GM18520 (cell line): ENCODE measurements at regions not wholly inside any gene's neighbourhood (a gene's known extent, or its start where the extent isn't known, plus 50 kb on each side); places are given as distances from the start of the nearest gene placed in this dataset.

Experiments
- ATAC-seq: cut with Tn5 transposase; IDR thresholded peaks from one replicate; pipeline ENCODE4 v1.9.1; 2021; ENCODE audit not compliant: unreplicated experiment

DNA sequence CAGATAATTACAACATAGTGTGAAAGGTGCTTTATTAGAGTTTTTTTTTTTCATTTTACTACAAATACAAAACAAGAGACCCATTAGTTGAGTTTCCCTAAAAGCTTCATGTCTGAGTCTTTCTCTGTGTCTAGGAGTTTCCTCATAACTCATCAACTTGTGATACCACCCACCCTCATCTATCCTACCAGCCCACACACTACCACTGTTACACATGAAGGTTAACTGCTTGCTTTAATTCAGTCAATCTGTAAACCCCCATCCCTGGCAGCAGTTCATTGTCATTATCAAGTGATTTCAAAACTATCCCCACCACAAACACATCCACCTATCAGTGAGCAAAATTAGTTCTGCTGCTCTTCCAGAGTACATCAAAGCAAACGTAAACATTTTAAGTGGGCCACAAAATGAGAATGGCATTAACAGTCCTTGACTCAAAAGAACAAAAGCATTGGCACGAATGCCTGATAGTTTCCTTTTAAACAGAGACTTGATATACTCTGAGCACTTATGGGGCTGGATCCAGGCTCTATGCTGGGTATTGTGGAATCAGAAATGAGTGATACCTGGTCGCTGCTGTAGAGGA is 331.6 kb upstream of the FAM241A start:
- ATAC-seq: no peak

GRCh38 chr4:111814961-111815360 is 330.3 kb upstream of the FAM241A start:
- ATAC-seq: no peak

DNA sequence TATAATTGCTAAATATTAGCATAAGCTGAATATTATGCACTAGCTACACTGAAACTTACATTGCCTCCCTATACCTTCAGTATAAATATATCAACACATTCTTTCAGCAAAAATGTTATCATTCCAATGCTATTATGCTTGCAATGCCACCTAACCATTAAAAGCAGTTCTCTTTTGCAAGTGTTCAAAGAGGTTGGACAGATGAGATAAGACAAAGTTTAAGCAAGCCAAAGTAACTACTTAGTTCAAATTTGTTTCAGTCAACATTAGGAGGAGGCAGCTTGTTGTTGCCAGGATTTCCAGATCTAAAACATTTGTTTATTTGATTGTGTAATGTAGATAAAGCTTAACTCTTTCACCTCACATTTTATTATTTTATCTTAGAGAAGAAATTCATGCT is 323.9 kb upstream of the FAM241A start:
- ATAC-seq: no peak

DNA sequence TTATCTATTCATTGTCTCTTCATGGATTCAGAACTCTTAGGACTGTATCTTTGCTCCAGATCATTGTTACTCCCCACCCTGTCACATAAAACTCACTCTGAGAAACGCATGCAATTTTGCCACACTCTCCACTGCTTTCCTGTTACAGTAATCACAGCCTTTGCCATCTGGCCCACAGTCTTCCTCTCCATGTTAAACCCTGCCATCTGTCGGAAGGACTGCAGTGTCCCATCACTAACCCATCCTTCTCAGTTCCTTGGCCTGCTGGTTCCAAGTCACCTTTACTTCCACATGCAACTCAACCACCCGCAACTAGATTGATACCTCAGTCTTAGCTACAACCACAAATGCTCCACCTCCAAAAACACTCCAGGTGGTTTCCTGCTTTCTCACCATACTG is 308.7 kb upstream of the FAM241A start:
- no peak for ATAC-seq

DNA sequence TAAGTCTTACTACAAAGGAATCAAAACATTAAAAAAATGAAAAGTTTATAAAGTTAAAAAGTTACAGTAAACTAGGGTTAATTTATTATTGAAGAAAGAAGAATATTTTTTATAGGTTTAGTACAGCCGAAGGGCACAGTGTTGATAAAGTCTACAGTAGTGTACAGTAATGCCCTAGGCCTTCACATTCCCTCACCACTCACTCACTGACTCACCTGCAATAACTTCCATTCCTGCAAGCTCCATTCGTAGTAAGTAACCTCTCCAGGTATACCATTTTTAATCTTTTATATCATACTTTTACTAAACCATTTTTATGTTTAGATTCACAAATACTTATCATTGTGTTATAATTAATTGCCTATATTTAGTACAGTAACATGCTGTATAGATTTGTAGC is 307.5 kb upstream of the FAM241A start:
- no peak for ATAC-seq

- peak; percentile 61 for ATAC-seq
These were observed 306.8 kb upstream of the FAM241A start for GRCh38 chr4:111838406-111838930.

DNA sequence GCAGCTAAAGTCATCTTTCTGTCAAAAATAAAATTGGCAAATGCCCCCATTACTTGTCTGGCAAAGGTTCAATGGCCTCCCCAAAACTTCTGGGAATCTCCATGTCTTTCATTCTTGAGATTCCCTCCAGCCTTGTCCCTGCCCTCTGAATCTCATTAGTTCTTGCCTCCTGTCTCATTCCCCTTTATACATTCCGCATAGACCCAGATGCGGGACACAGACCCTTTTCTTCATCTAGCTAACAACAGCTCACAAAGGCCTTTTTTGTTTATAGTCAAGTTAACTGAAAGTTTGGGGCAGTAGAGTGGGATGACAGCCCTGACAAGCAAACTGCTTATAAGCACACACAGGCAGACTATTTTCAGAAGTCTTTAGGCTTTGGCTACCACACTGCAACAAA is 306.1 kb upstream of the FAM241A start:
- no peak for ATAC-seq

DNA sequence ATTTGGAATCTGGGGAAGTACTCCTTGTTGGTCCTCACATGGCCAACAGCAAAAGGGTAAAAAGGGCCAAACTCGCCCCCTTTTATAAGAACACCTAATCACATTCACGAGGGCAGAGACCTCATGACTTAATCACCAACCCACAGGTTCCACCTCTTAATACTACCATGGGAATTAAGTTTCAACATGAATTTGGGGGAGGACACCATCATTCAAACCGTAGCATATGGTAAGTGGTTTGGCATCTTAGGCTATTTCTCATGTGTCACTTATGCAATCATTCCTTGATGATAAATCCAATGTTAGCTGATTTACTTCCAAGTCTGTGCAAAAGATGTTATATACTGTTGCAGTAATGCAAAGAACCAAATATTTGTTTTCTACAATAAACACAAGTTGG is 302.9 kb upstream of the FAM241A start:
- ATAC-seq: no peak

GRCh38 chr4:111847296-111848008 is 297.8 kb upstream of the FAM241A start:
- ATAC-seq: no peak

GRCh38 chr4:111849746-111850284 is 295.4 kb upstream of the FAM241A start:
- no peak for ATAC-seq

DNA sequence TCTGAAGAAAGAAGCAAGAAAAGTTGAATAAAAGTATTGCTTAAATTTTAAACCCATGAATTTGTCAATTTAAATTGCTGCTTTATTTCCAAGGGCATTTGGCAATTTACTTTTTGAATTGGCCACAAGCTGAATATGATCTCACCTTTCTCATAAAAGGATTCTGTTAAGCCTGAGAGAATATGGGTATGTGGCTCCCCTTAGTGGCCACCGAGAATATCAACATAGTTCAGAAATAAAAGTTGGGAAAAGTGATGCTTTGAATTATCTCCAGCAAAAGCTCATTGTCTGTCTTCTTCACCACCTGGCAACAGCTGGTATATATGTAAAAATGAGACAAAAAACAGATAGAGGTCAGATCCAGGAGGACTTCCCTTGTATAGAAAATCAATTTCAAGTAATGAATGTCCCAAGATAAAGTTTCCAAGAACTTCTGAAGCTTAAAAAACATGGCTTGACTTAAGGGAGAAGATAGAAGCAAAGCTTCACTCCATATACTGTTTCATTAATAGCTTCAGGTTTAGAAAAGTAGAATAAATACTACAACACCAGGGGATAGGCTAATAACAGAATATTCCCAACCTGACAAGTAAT is 290.7 kb upstream of the FAM241A start:
- ATAC-seq: peak; percentile 58

GRCh38 chr4:111855308-111855707 is 289.9 kb upstream of the FAM241A start:
- no peak for ATAC-seq

DNA sequence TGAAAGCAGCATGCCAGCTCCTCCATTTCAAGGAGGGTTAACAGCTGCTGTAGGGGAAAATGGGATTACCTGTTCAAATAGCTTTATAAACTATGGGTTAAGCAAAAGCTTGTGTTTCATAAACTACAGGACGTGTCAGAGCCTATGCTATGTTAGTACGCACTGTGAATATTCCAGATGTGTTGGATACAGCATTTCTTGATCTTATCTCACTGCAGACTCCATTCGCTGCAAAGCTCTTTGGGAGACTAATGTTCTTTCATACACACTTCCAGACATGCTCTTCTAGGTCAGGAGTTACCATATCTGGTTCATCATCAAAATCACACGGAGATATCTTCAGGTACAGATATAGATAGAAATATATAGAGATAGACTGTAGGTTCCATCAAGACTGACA is 281.2 kb upstream of the FAM241A start:
- no peak for ATAC-seq

DNA sequence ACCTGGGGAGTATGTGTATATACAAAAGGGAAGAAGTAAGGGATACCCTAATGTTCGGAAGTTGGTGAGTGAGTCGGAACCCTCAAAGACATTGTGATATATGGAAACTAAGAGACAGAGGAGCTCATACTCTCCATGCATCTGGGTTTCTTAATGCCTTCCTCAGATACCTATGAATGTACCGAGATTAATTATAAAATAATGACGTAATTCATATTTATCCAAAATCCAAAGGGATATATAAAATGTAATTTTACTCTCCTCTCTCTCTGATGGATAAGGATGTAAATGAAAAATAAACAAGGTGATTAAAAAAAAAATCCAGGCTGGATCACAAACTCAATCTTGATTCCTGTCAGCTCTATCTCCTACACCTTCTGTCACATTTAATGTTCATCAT is 275.9 kb upstream of the FAM241A start:
- ATAC-seq: no peak

DNA sequence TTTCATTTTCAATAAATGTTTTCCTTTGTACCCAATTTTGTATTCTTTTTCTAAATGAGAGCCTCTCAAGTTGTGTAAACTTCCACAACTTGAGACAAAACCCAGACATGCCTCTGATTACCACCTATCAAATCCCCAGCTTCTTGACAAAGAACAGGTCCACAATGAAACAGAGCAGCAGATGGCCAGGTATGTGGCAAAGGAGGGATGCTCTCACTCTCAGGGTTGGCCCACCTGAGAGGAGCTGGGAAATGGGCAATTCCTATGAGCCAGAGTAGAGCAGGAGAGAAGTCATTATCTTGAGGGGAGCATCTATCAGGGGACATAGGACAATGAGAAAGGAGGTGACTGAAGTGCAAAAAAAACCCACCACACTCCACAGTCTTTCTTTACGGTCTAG is 273.5 kb upstream of the FAM241A start:
- ATAC-seq: no peak

DNA sequence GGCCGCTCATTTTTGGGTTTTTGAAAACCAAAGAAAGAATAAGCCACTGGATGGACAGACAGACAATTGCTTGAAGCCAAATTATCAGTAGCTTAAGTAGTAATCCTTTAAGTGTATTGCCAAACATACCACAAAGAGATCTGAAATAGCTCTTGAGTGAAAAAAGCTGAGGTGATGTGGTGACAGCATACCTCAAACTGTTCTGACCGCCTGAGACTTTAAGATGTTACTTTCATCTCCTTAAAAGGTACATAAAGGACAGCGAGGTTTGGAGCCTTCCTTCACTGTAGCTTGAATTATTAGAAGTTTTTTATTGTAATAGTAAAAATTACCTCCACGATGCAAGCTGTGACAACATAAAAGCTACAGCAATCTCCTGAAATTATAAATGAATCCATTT is 271.5 kb upstream of the FAM241A start:
- ATAC-seq: no peak

GRCh38 chr4:111879539-111879938 is 265.7 kb upstream of the FAM241A start:
- ATAC-seq: peak; percentile 82

DNA sequence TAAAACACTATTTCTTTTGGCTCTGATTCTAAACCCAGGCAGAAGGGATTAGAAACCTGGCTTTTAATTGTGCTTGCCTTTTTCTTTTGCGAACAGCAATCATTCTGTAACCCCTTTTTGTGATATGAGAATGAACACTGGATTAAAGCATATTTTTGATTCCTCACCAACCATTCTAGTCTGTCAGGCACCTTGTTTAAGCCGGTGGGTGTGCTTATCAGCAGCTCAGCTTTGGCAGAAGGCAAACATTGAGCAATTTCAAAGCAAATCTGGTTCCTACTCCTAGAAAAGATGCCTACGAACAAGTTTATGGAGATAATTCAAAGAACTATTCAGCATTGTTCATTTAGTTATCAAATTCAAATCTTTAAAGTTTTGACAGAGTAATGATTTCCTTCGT is 265.1 kb upstream of the FAM241A start:
- no peak for ATAC-seq

DNA sequence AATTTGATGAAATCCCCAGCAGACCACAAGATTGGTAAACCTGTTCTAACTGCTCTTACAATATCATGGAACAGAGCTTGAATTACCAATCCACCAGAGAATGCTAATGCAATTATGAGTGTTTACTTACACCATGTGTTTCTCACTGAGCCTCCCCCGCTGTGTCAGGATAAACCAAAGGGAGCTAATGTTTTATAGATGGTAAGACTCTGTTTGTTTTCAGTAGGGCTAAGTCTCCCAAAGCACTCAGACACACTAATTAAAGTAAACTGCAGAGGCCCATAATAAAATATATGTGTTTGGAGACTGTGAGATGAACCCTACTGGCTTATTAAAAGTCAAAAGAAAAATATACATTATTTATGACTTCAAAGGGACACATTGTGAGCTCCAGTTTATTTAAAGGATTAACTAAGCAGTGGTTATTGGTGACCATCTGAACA is 261.7 kb upstream of the FAM241A start:
- no peak for ATAC-seq

GRCh38 chr4:111890412-111890811 is 254.8 kb upstream of the FAM241A start:
- ATAC-seq: no peak

- ATAC-seq: peak; percentile 82
These were observed 239.7 kb upstream of the FAM241A start for GRCh38 chr4:111905511-111905910.

DNA sequence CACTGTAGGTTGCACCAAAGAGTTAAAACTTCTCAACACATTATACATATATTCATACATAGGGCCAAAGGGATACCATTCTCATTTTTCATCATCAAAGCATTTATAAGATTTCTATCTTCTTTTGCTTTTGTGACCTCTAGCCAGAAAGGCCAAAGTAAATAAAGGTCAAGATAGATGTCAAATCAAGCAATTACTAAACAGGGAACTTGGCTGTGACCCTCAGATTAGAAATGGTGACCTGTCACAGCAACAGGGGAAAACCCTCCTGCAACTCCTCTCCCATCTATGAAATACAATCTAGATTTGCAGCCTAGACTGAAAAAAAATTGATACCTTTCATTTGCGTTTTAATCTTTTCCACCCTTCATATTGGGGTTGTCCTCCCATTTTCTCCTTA is 225.6 kb upstream of the FAM241A start:
- ATAC-seq: no peak
